HCT116 (cell line): ENCODE measurements at regions not wholly inside any gene's neighbourhood (a gene's known extent, or its start where the extent isn't known, plus 50 kb on each side); places are given as distances from the start of the nearest gene placed in this dataset.

ENCODE experiments used
- ATAC-seq: fragments of 200-7000 bp; cut with Tn5 transposase; 2 replicates; pipeline ENCODE4 v1.9.1; 2020; ENCODE audit warnings: mild to moderate bottlenecking, moderate library complexity
- BruUV-seq: library from RNA; stranded (reverse); fragments of 400-500 nt; replicated peaks from 2 replicates; lab custom pipeline; 2021; lab: Mats Ljungman, UMichigan
- CTCF ChIA-PET: fragments of 300-600 bp; sonication (Branson Sonifier 250); formaldehyde crosslinking; loops from one replicate; lab custom pipeline; 2021; ENCODE audit warnings: antibody characterized with exemption; lab: Charles Lee
- POLR2A ChIA-PET: fragments of 300-600, 350-600 bp; sonication (Branson Sonifier 250); formaldehyde crosslinking; loops from one replicate; lab custom pipeline; 2021; ENCODE audit warnings: antibody characterized with exemption; lab: Charles Lee
- RAD21 ChIA-PET, 2 experiments: fragments of 300-600 bp; sonication (Branson Sonifier 250); formaldehyde crosslinking; loops; one replicate each; lab custom pipeline; 2023; ENCODE audit warnings: low total read pairs in 2 of 2; ENCODE audit not compliant: uncharacterized antibody in 2 of 2, unreplicated experiment in 2 of 2, low non-redundant PET in 1 of 2; lab: Charles Lee
- DNase-seq: peaks from one replicate; pipeline ENCODE4 v3.0.0-alpha.2; 2010; ENCODE audit warnings: low read depth, low spot score
- H2AFZ ChIP-seq: fragments of 200-600 bp; shearing (Covaris generic), sonication (generic); 2 replicates; pipeline ENCODE4 v1.6.1; 2017; ENCODE audit warnings: low read depth, mixed run types, mixed read lengths, antibody characterized with exemption, low read length; ENCODE audit not compliant: poor library complexity, severe bottlenecking
- H3K27ac ChIP-seq: 2 replicates; pipeline ENCODE4 v1.5.1; 2012; ENCODE audit warnings: low read depth, low read length
- H3K27me3 ChIP-seq: fragments of 200-600 bp; sonication (generic); 2 replicates; pipeline ENCODE4 v1.6.1; 2016; ENCODE audit warnings: mixed run types, low read length, mixed read lengths; ENCODE audit not compliant: insufficient read depth
- H3K36me3 ChIP-seq, 2 experiments: fragments of 200-500 bp in 1 of 2; fragments of 200-600 bp in 1 of 2; sonication (Bioruptor generic) in 1 of 2; sonication (generic) in 1 of 2; 2 replicates each; pipeline versions ENCODE4 v1.5.1 to v1.6.1; 2014 to 2016; ENCODE audit warnings: low read length in 2 of 2, inconsistent platforms in 1 of 2, mixed read lengths in 1 of 2, mixed run types in 1 of 2; ENCODE audit not compliant: insufficient read depth in 2 of 2, control insufficient read depth in 1 of 2
- H3K4me1 ChIP-seq, 2 experiments: fragments of 200-600 bp in 1 of 2; sonication (generic) in 1 of 2; 2 replicates each; pipeline versions ENCODE4 v1.5.1 to v1.6.1; 2012 to 2017; ENCODE audit warnings: low read length in 2 of 2, inconsistent platforms in 1 of 2, mild to moderate bottlenecking in 1 of 2, mixed read lengths in 1 of 2, mixed run types in 1 of 2, moderate library complexity in 1 of 2; ENCODE audit not compliant: insufficient read depth in 2 of 2, control insufficient read depth in 1 of 2
- H3K4me2 ChIP-seq: fragments of 200-600 bp; sonication (generic); 2 replicates; pipeline ENCODE4 v1.6.1; 2017; ENCODE audit warnings: mixed run types, low read length, mixed read lengths
- H3K4me3 ChIP-seq, 2 experiments: fragments of 200-600 bp in 1 of 2; sonication (generic) in 1 of 2; replicated peaks in 1 of 2; 2 replicates each; pipeline ENCODE4 v1.5.1; 2011 to 2016; ENCODE audit warnings: low read length in 2 of 2, control low read depth in 1 of 2, low read depth in 1 of 2, mild to moderate bottlenecking in 1 of 2, mixed read lengths in 1 of 2, mixed run types in 1 of 2
- H3K79me2 ChIP-seq: fragments of 200-600 bp; sonication (generic); 2 replicates; pipeline ENCODE4 v1.6.1; 2017; ENCODE audit warnings: mild to moderate bottlenecking, mixed run types, low read length, moderate library complexity, mixed read lengths; ENCODE audit not compliant: insufficient read depth
- H3K9ac ChIP-seq: fragments of 200-600 bp; sonication (generic); 2 replicates; pipeline ENCODE4 v1.6.1; 2016; ENCODE audit warnings: low read length, mixed read lengths
- H3K9me2 ChIP-seq: fragments of 200-600 bp; sonication (generic), shearing (Covaris generic); 2 replicates; pipeline ENCODE4 v1.6.1; 2017; ENCODE audit warnings: mixed run types, mild to moderate bottlenecking, moderate library complexity; ENCODE audit not compliant: insufficient read depth
- H3K9me3 ChIP-seq, 2 experiments: fragments of 200-500 bp in 1 of 2; fragments of 200-600 bp in 1 of 2; sonication (Bioruptor generic) in 1 of 2; sonication (generic) in 1 of 2; 2 replicates each; pipeline ENCODE4 v1.6.1; 2014 to 2017; ENCODE audit warnings: low read length in 2 of 2, mixed read lengths in 2 of 2, inconsistent platforms in 1 of 2, low read depth in 1 of 2, mild to moderate bottlenecking in 1 of 2, mixed run types in 1 of 2, moderate library complexity in 1 of 2; ENCODE audit not compliant: control insufficient read depth in 1 of 2, insufficient read depth in 1 of 2
- H4K20me1 ChIP-seq: fragments of 200-600 bp; sonication (generic), shearing (Covaris generic); 2 replicates; pipeline ENCODE4 v1.6.1; 2017; ENCODE audit warnings: mixed run types, mild to moderate bottlenecking, moderate library complexity; ENCODE audit not compliant: insufficient read depth
- EGR1 ChIP-seq: IDR thresholded peaks from 2 replicates; pipeline ENCODE4 v1.6.1; 2012; ENCODE audit warnings: low read depth
- ELF1 ChIP-seq: IDR thresholded peaks from 2 replicates; pipeline ENCODE4 v1.6.1; 2012; ENCODE audit warnings: low read depth, borderline replicate concordance
- EZH2phosphoT487 ChIP-seq: fragments of 200-600 bp; IDR thresholded peaks from 2 replicates; pipeline ENCODE4 v1.6.1; 2018; ENCODE audit warnings: antibody characterized with exemption, borderline replicate concordance
- FOSL1 ChIP-seq: IDR thresholded peaks from 2 replicates; pipeline ENCODE4 v1.6.1; 2012; ENCODE audit warnings: low read depth
- JUND ChIP-seq: IDR thresholded peaks from 2 replicates; pipeline ENCODE4 v1.6.1; 2012
- POLR2A ChIP-seq: IDR thresholded peaks from 2 replicates; pipeline ENCODE4 v1.7.0; 2011; ENCODE audit warnings: borderline replicate concordance; ENCODE audit not compliant: insufficient read depth, insufficient read length; ENCODE audit errors: extremely low read depth
- POLR2AphosphoS5 ChIP-seq: IDR thresholded peaks from 2 replicates; pipeline ENCODE4 v1.6.1; 2011; ENCODE audit warnings: mild to moderate bottlenecking, low read depth, low read length, moderate library complexity
- RAD21 ChIP-seq: IDR thresholded peaks from 2 replicates; pipeline ENCODE4 v1.6.1; 2012; ENCODE audit warnings: low read depth, mild to moderate bottlenecking
- SP1 ChIP-seq: IDR thresholded peaks from 2 replicates; pipeline ENCODE4 v1.6.1; 2012; ENCODE audit warnings: low read depth
- TCF7L2 ChIP-seq: IDR thresholded peaks from 2 replicates; pipeline ENCODE4 v1.7.0; 2011; ENCODE audit warnings: borderline replicate concordance, inconsistent platforms; ENCODE audit not compliant: insufficient read depth, insufficient read length; ENCODE audit errors: extremely low read depth
- ZFX ChIP-seq: fragments of 450-650 bp; IDR thresholded peaks from 2 replicates; pipeline ENCODE4 v1.6.1; 2017
- ZNF274 ChIP-seq: fragments of 200-500 bp; sonication (Bioruptor generic); IDR thresholded peaks from 2 replicates; pipeline ENCODE4 v1.6.1; 2014; ENCODE audit warnings: mild to moderate bottlenecking, low read depth, low read length, inconsistent platforms
- intact Hi-C: fragments of 100-400 bp; cut with micrococcal nuclease; formaldehyde crosslinking; loops from 2 replicates; pipeline ENCODE4 v1.10.0; 2022
- TF ChIP-seq, protein P1 (sequence below): IDR thresholded peaks from 2 replicates; pipeline ENCODE4 v1.6.1; 2011; ENCODE audit warnings: mild to moderate bottlenecking, low read length, moderate library complexity; ENCODE audit not compliant: insufficient replicate concordance; ENCODE audit errors: extremely low read depth
- TF ChIP-seq, protein P2 (sequence below): IDR thresholded peaks from 2 replicates; pipeline ENCODE4 v1.6.1; 2012
- TF ChIP-seq, protein P3 (sequence below): IDR thresholded peaks from 2 replicates; pipeline ENCODE4 v1.6.1; 2012
- TF ChIP-seq, protein P4 (sequence below): IDR thresholded peaks from 2 replicates; pipeline ENCODE4 v1.6.1; 2012; ENCODE audit warnings: low read depth

DNA sequence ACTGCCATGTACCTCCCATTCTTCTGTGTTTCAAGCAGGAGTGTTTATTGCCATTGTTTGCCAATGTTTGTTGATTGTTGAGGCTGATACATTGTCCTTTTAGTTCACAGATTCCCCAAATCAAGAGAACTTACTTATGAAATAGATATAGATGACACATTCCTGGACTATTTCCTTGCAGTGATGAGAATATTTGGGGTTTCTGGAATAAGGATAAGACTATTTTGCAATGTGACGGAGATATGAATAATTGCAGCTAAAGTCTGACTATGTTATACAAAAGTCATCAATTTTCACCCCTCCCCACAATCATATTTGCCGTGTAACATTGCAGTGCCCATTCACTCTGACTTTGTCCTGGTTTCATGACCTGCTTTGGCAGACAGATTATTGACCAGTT, 460.8 kb downstream of the CDH10 start (continued):
- TF ChIP-seq, protein P1, sequence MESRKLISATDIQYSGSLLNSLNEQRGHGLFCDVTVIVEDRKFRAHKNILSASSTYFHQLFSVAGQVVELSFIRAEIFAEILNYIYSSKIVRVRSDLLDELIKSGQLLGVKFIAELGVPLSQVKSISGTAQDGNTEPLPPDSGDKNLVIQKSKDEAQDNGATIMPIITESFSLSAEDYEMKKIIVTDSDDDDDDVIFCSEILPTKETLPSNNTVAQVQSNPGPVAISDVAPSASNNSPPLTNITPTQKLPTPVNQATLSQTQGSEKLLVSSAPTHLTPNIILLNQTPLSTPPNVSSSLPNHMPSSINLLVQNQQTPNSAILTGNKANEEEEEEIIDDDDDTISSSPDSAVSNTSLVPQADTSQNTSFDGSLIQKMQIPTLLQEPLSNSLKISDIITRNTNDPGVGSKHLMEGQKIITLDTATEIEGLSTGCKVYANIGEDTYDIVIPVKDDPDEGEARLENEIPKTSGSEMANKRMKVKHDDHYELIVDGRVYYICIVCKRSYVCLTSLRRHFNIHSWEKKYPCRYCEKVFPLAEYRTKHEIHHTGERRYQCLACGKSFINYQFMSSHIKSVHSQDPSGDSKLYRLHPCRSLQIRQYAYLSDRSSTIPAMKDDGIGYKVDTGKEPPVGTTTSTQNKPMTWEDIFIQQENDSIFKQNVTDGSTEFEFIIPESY: no peak
- TF ChIP-seq, protein P2, sequence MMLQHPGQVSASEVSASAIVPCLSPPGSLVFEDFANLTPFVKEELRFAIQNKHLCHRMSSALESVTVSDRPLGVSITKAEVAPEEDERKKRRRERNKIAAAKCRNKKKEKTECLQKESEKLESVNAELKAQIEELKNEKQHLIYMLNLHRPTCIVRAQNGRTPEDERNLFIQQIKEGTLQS: no peak

DNA sequence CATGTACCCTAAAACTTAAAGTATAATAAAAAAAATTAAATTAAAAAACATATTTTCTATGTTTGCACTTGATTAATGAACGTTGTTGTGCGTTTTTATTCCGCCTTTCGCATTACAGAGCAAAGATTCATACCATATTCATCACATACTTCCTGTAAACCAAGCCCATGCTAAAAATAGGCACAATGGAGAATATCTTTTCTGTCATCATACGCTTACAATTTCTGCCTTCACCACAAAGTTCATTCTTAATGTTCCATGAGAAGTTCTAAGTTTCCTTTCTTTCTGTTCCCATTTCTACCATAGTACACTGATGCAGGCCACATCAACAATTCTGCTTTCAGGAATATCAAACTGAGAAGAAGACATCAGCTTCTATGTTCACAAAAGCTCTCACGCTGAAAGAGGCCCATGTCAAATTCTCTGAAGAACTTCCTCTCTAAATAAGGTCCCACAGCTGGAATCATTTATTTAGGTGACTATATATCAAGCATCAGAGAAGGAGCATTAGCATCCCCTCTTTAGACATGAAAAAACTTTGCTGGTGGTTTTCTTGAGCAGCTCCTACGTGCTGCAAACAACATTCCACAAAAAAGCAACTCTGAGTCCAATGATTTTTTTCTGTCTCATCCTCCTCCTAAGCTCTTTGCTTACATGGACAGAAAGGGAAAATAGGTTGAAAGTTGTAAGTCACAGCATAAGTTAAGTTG, 456.4 kb downstream of the CDH10 start:
- no peak overlapping the region for H3K4me3 ChIP-seq
- ATAC-seq: no peak
- H3K4me1 ChIP-seq: no peaks in the 10 kb centered on the region
- no peak overlapping the region for H3K27ac ChIP-seq
- ChIA-PET RAD21 (no interaction called here), POLR2A (no interaction called here), CTCF (no interaction called here)
- no peak overlapping the region for H3K4me2 ChIP-seq
- H3K36me3 ChIP-seq: no peaks in the 10 kb centered on the region
- no peaks in the 10 kb centered on the region for H3K27me3 ChIP-seq
- no peak overlapping the region for H3K9ac ChIP-seq
- no peaks in the 10 kb centered on the region for H3K79me2 ChIP-seq
- intact Hi-C loops: no loop called here
- no TSS peak for BruUV-seq
- H2AFZ ChIP-seq: no peak overlapping the region
- H3K9me3 ChIP-seq: peaks cover 0 to 8% of the 10 kb centered on the region in 2 experiments; a peak in 2 of 4 replicates
- H4K20me1 ChIP-seq: no peaks in the 10 kb centered on the region
- no peak for DNase-seq
- H3K9me2 ChIP-seq: no peaks in the 10 kb centered on the region
- no peak for TF ChIP-seq POLR2AphosphoS5
- TF ChIP-seq EZH2phosphoT487: no peak
- TF ChIP-seq, protein P1: no peak
- TF ChIP-seq FOSL1: no peak
- TF ChIP-seq RAD21: no peak
- TF ChIP-seq, protein P3, sequence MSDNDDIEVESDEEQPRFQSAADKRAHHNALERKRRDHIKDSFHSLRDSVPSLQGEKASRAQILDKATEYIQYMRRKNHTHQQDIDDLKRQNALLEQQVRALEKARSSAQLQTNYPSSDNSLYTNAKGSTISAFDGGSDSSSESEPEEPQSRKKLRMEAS: no peak
- TF ChIP-seq SP1: no peak
- no peak for TF ChIP-seq EGR1
- TF ChIP-seq, protein P2: no peak
- TF ChIP-seq TCF7L2: no peak
- TF ChIP-seq, protein P4, sequence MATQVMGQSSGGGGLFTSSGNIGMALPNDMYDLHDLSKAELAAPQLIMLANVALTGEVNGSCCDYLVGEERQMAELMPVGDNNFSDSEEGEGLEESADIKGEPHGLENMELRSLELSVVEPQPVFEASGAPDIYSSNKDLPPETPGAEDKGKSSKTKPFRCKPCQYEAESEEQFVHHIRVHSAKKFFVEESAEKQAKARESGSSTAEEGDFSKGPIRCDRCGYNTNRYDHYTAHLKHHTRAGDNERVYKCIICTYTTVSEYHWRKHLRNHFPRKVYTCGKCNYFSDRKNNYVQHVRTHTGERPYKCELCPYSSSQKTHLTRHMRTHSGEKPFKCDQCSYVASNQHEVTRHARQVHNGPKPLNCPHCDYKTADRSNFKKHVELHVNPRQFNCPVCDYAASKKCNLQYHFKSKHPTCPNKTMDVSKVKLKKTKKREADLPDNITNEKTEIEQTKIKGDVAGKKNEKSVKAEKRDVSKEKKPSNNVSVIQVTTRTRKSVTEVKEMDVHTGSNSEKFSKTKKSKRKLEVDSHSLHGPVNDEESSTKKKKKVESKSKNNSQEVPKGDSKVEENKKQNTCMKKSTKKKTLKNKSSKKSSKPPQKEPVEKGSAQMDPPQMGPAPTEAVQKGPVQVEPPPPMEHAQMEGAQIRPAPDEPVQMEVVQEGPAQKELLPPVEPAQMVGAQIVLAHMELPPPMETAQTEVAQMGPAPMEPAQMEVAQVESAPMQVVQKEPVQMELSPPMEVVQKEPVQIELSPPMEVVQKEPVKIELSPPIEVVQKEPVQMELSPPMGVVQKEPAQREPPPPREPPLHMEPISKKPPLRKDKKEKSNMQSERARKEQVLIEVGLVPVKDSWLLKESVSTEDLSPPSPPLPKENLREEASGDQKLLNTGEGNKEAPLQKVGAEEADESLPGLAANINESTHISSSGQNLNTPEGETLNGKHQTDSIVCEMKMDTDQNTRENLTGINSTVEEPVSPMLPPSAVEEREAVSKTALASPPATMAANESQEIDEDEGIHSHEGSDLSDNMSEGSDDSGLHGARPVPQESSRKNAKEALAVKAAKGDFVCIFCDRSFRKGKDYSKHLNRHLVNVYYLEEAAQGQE: no peak
- no peak for TF ChIP-seq ZNF274
- TF ChIP-seq ELF1: no peak
- no peak for TF ChIP-seq ZFX
- no peak for TF ChIP-seq POLR2A
- TF ChIP-seq JUND: no peak
